Nucleus accumbens (tissue), 56 donors: ENCODE measurements at regions not wholly inside any gene's neighbourhood (a gene's known extent, or its start where the extent isn't known, plus 50 kb on each side); places are given as distances from the start of the nearest gene placed in this dataset.

Source experiments
- DNase-seq, 56 donors: peaks; one replicate each; lab custom pipeline; 2025; lab: John Stamatoyannopoulos, UW

DNA sequence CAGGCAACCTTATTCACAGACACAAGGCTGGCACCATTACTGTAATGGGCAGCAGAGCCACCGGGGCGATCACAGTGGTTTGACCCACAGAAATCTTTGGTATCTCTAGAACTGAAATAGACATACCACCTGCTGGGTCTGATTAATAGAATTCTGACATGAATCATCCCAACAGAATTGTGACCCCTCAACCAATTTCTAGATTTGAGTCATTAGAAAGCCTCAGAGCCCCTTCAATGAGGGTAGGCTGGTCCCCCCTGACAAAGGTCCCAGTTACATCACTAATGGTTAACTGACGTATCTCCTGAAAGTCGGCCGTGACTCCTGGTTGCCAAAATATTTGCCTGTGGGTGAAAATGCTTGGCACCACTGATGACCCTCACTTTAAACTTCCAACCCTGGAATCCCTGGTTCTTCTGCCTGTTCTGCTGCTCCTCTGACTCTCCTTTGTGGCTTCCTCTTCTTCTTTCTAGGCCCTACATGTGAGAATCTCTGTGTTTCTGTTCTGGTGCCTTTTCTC, 124.9 kb upstream of the ARID1B start:
- no peak for DNase-seq

DNA sequence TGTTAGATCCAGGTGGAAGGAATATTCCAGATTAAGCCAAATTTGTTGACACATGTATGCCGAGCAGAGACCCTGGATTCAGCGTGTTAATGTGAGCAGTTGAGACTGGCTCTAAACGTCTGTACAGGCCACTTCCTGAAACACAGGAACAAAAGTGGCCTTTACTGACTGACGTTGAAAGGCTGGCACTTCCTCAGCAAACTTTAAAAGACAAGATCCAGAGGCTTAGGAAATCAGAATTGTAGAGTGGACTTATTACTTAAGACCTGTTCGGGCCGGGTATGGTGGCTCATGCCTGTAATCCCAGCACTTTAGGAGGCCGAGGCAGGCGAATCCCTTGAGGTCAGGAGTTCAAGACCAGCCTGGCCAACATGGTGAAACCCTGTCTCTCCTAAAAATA, 125.7 kb upstream of the ARID1B start:
- DNase-seq: no peak

- no peak for DNase-seq
Measured at GRCh38 chr6:156650896-156651390, 126.2 kb upstream of the ARID1B start.

DNA sequence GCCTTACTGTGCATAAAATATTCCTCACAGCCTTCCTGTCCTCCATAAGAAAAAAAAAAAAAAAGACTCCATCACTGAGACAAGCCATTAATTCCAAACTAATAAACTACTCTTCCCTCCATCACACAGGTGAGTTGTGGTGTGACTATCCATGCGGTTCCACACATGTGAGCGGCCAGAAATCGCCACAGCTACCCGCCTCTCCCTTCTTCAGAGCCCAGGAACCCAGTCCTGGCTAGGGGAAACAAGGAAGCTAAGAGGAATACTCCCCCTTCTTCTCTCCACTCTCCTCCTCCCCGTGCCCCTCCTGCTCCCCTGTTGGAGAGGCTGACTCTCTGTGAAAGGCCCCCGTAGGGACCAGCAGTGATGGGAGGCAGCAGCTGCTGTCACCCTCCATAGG, 128.6 kb upstream of the ARID1B start:
- DNase-seq: no peak

DNA sequence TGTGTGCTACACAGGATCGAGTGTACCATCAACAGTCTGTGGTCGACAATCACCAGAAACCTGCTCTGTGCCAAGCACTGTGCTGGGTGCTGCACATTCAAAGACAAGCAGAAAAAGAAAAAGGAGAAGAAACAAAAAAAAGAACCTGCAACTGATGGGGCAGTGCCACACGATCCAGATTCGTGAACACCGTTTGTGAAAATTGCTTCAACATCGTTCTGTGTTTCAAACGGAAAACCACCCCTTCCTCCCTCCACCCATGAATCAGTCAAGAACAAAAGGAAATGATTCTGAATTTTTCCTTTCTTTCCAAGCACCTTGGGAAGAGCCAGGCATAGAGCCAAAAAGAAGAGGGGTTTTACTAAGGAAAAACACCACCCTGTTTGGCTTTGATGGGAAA, 129.2 kb upstream of the ARID1B start:
- no peak for DNase-seq

GRCh38 chr6:156647140-156647784, 129.9 kb upstream of the ARID1B start:
- DNase-seq: no peak

- no peak for DNase-seq
Measured at GRCh38 chr6:156646496-156646895, 130.7 kb upstream of the ARID1B start.

GRCh38 chr6:156645097-156645496, 132.1 kb upstream of the ARID1B start:
- no peak for DNase-seq

DNA sequence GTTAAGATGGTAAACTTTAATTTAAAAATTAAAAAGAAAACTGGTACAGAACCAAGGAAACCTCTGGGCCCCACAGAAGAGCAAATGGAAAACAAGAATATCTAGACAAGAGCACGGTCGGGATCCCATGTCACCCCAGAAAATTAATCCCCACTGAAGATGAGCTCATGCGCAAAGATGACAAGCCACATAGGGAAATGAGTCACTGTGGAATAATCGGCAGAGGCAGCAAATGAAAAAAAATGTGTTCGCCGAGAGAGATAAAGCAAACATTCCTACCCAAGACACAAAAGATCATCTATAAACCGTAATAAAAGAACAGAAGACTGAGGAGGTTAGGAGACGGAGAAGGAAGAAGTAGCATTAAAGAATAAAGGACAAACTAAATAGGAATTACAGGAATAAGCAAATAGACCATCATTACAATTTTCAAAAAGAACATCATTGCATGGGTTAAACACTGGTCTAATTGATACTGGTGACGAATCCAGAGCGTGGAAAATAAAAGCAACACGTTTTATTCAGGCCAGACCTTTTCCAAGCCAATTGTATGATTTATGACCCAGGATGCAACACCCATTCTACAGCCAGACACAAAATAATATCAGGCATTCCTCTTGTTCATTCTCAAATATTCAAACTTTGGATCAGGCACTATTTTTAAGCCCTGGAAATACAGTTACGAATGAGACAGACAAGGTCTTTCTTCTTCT, 138.0 kb upstream of the ARID1B start:
- no peak for DNase-seq

- DNase-seq: no peak
Measured at GRCh38 chr6:156638581-156638980, 138.6 kb upstream of the ARID1B start.

DNA sequence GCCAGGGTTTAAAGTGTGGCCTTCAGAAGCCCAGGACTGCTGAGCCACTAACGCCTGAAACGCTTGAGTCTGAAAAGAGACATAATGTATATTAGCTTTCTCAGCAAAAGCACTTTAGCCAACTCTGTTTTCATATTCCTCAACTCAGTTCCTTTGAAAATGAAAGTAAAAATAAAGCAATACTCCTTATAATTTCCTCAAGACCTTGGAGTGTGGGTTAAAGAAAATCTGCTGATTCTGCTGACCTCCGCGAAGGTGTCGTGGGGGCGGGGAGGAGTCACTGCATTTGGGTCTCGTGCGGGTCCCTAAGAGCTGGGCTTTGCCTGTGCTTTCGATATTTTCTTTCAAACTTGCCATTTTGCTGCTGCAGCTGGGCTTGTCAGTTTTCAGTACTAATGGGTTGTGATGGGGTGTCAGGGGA, 142.2 kb upstream of the ARID1B start:
- DNase-seq: no peak

- DNase-seq: no peak
Measured at GRCh38 chr6:156634048-156634447, 143.1 kb upstream of the ARID1B start.

GRCh38 chr6:156633291-156633690, 143.9 kb upstream of the ARID1B start:
- no peak for DNase-seq

DNA sequence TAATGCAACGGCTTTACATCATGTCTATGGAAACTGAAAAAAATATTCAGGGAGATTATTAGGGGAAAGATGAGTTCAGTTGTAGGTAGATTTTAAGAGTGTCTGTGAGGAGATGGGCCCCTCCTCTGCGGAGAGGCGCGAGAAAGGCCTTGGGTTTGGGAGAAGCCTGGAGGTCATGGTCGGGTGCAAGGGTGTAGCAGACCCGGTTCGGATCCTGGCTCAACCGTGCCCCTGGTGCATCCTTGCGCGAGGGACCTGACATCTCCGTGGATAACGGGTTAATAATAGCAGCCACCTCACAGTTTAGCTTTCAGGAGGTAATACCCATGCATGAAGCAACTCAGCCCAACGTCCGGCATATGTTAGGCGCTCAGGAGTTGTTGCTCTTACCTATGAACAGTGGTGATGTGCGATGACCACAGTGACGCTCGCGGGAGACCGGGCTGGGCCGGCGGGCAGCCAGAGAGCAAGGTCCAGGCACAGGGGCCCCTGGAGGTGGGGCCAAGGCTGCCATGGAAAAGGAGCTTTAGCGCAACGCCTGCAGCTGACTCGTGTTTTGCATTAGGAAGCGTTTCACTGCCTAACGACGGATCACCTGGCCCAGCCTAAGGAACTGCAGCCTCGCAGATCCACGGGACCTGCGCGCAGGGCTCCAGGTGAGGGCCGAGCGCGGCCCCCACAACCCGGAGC, 146.4 kb upstream of the ARID1B start:
- DNase-seq: no peak

GRCh38 chr6:156628805-156629204, 148.4 kb upstream of the ARID1B start:
- DNase-seq: no peak

DNA sequence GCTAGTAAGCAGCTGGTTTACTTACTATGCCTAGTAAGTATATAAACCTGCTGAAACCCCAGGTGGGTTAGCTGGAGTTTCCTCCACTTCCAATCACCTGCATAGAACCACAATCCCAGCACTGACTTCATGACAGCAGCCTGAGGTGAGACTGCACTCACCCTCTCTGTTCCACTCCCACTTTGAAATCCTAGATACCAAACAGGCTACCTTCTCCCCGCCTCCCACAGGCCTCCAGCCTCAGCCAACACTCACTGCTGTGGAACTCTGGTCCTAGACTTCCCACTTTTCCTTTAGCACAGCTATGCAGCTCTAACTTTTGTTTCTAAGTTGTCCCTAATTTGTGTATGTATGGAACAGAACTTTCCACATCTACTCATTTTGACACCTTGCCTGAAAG, 149.7 kb upstream of the ARID1B start:
- no peak for DNase-seq

- no peak for DNase-seq
Measured at GRCh38 chr6:156622185-156622584, 155.0 kb upstream of the ARID1B start.

GRCh38 chr6:156620331-156620730, 156.8 kb upstream of the ARID1B start:
- DNase-seq: no peak

DNA sequence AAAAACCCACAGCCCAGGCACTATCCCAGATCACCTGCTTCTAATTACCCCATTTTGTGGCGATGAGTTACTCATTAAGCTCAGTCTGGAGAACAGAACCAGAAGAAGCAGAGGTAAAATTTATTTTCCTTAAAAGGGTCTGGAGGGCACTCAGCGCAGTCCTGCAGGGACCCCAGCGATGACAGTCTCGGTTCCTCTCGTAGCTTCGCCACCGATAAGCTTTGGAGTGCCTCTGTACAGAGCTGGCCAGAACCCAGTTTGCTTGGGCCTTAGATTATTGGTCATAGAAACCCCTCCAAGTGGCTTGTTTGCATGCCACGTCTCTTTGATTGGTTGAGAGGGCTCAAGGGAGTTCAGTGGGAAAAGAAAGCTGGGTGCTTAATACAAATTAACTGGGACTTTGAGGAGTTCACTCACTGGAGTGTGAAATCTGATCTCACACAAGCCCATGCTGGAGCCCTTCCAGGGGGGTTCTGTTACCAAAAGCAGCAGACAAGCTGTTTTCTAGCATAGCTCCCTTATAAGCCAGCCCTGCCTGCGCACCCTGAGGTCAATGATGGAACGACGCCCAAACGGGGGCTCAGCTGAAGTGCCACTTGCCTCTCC, 158.5 kb upstream of the ARID1B start:
- DNase-seq: no peak

- no peak for DNase-seq
Measured at GRCh38 chr6:156617941-156618340, 159.2 kb upstream of the ARID1B start.

DNA sequence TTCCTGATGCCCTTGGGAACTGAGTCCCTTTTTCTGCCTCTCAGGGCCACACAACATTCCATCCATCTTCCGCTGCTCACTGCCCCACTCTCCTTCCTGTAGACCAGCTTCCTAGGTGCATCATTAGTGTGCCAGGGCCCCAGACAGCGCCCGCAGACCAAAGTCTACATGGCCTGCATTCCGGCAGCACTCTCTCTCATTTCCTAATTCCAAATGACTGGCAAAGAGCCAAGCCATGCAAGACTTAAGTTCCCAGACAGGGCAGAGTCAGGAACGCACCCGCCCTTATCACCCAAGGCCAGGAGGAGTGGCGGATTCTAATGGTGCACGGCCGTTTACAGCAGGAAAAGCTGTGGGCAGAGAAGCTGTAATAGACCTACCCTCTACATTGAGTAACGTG, 159.8 kb upstream of the ARID1B start:
- DNase-seq: no peak
